H9 (cell line): ENCODE measurements at regions not wholly inside any gene's neighbourhood (a gene's known extent, or its start where the extent isn't known, plus 50 kb on each side); places are given as distances from the start of the nearest gene placed in this dataset.

Source experiments
- DNase-seq: peaks from one replicate; pipeline ENCODE4 v3.0.0-alpha.2; 2017
- H2AFZ ChIP-seq: one replicate; pipeline ENCODE4 v1.6.1; 2013; ENCODE audit warnings: mild to moderate bottlenecking, low read length, control low read depth, moderate library complexity
- H2AK5ac ChIP-seq: 2 replicates; pipeline ENCODE4 v1.6.1; 2013; ENCODE audit warnings: low read length, control low read depth, mixed read lengths; ENCODE audit not compliant: insufficient read length
- H2BK120ac ChIP-seq: one replicate; pipeline ENCODE4 v1.6.1; 2013; ENCODE audit warnings: low read depth, mild to moderate bottlenecking, low read length, control low read depth, inconsistent platforms; ENCODE audit not compliant: poor library complexity, severe bottlenecking
- H2BK12ac ChIP-seq: 2 replicates; pipeline ENCODE4 v1.6.1; 2013; ENCODE audit warnings: low read length, control low read depth, mixed read lengths, low read depth; ENCODE audit not compliant: insufficient read length
- H2BK15ac ChIP-seq: 2 replicates; pipeline ENCODE4 v1.6.1; 2013; ENCODE audit warnings: low read depth, low read length, control low read depth
- H2BK20ac ChIP-seq: one replicate; pipeline ENCODE4 v1.6.1; 2013; ENCODE audit warnings: low read depth, mild to moderate bottlenecking, low read length, control low read depth, inconsistent platforms; ENCODE audit not compliant: poor library complexity, severe bottlenecking
- H2BK5ac ChIP-seq: 2 replicates; pipeline ENCODE4 v1.6.1; 2013; ENCODE audit warnings: low read length, control low read depth, mixed read lengths; ENCODE audit not compliant: insufficient read length
- H3K14ac ChIP-seq: 2 replicates; pipeline ENCODE4 v1.6.1; 2013; ENCODE audit warnings: low read length, control low read depth; ENCODE audit not compliant: insufficient read depth
- H3K18ac ChIP-seq: 2 replicates; pipeline ENCODE4 v1.6.1; 2013; ENCODE audit warnings: low read depth, mild to moderate bottlenecking, mixed read lengths, low read length, control low read depth; ENCODE audit not compliant: insufficient read length
- H3K23ac ChIP-seq: 2 replicates; pipeline ENCODE4 v1.6.1; 2013; ENCODE audit warnings: low read length, control low read depth, mixed read lengths, low read depth; ENCODE audit not compliant: insufficient read length
- H3K23me2 ChIP-seq: 2 replicates; pipeline ENCODE4 v1.6.1; 2013; ENCODE audit warnings: low read depth, mild to moderate bottlenecking, mixed read lengths, low read length, control low read depth; ENCODE audit not compliant: insufficient read length, poor library complexity, severe bottlenecking
- H3K27ac ChIP-seq: 2 replicates; pipeline ENCODE4 v1.5.1; 2013; ENCODE audit warnings: low read length, control low read depth, mixed read lengths, low read depth; ENCODE audit not compliant: insufficient read length
- H3K27me3 ChIP-seq: 2 replicates; pipeline ENCODE4 v1.6.1; 2013; ENCODE audit warnings: low read length, control low read depth, inconsistent platforms; ENCODE audit not compliant: insufficient read depth
- H3K4ac ChIP-seq: 2 replicates; pipeline ENCODE4 v1.6.1; 2013; ENCODE audit warnings: low read depth, mild to moderate bottlenecking, control low read depth, inconsistent platforms, low read length, moderate library complexity
- H3K4me1 ChIP-seq: 2 replicates; pipeline ENCODE4 v1.6.1; 2013; ENCODE audit warnings: low read length, control low read depth, inconsistent platforms; ENCODE audit not compliant: insufficient read depth
- H3K4me2 ChIP-seq: 2 replicates; pipeline ENCODE4 v1.6.1; 2013; ENCODE audit warnings: low read length, control low read depth, mixed read lengths; ENCODE audit not compliant: insufficient read length, insufficient read depth
- H3K56ac ChIP-seq: 2 replicates; pipeline ENCODE4 v1.6.1; 2013; ENCODE audit warnings: low read depth, mild to moderate bottlenecking, mixed read lengths, low read length, control low read depth; ENCODE audit not compliant: insufficient read length
- H3K79me1 ChIP-seq: 2 replicates; pipeline ENCODE4 v1.6.1; 2013; ENCODE audit warnings: low read depth, mild to moderate bottlenecking, moderate library complexity, low read length, control low read depth, inconsistent platforms; ENCODE audit not compliant: insufficient read depth, poor library complexity, severe bottlenecking
- H3K79me2 ChIP-seq: 2 replicates; pipeline ENCODE4 v1.6.1; 2013; ENCODE audit warnings: low read length, control low read depth, inconsistent platforms; ENCODE audit not compliant: insufficient read depth
- H3K9ac ChIP-seq: 2 replicates; pipeline ENCODE4 v1.6.1; 2013; ENCODE audit warnings: low read length, control low read depth, mixed read lengths; ENCODE audit not compliant: insufficient read length; ENCODE audit errors: extremely low read depth
- H3K9me3 ChIP-seq: one replicate; pipeline ENCODE4 v1.6.1; 2013; ENCODE audit warnings: low read depth, low read length, inconsistent platforms; ENCODE audit not compliant: control insufficient read depth
- H3T11ph ChIP-seq: one replicate; pipeline ENCODE4 v1.6.1; 2013; ENCODE audit warnings: mild to moderate bottlenecking, low read length, control low read depth, inconsistent platforms
- H4K20me1 ChIP-seq: one replicate; pipeline ENCODE4 v1.6.1; 2013; ENCODE audit not compliant: control insufficient read depth, insufficient read length, insufficient read depth
- H4K5ac ChIP-seq: 2 replicates; pipeline ENCODE4 v1.6.1; 2013; ENCODE audit warnings: low read depth, mild to moderate bottlenecking, mixed read lengths, low read length, control low read depth; ENCODE audit not compliant: insufficient read length
- H4K8ac ChIP-seq: replicated peaks from 2 replicates; pipeline ENCODE4 v1.6.1; 2013; ENCODE audit warnings: low read length, control low read depth, mixed read lengths, low read depth; ENCODE audit not compliant: insufficient read length
- H4K91ac ChIP-seq: 2 replicates; pipeline ENCODE4 v1.6.1; 2013; ENCODE audit warnings: low read depth, mild to moderate bottlenecking, moderate library complexity, mixed read lengths, low read length, control low read depth; ENCODE audit not compliant: insufficient read length
- H3K27ac Mint-ChIP-seq, 3 experiments: 2 replicates in 2 of 3; 3 replicates in 1 of 3; pipeline ENCODE4 v1.8.0; 2020 to 2021; ENCODE audit warnings: mixed read lengths in 3 of 3, mild to moderate bottlenecking in 1 of 3, moderate library complexity in 1 of 3
- H3K27me3 Mint-ChIP-seq: 2 replicates; pipeline ENCODE4 v1.8.0; 2021; ENCODE audit warnings: low read depth, mild to moderate bottlenecking, moderate library complexity, mixed read lengths
- H3K36me3 Mint-ChIP-seq, 3 experiments: 2 replicates in 2 of 3; 3 replicates in 1 of 3; pipeline ENCODE4 v1.8.0; 2020 to 2021; ENCODE audit warnings: low read depth in 3 of 3, mixed read lengths in 3 of 3; ENCODE audit not compliant: insufficient read depth in 1 of 3
- H3K4me1 Mint-ChIP-seq, 2 experiments: 2 replicates each; pipeline ENCODE4 v1.8.0; 2020; ENCODE audit warnings: mixed read lengths in 2 of 2
- H3K4me3 Mint-ChIP-seq, 2 experiments: 2 replicates in 1 of 2; 3 replicates in 1 of 2; pipeline ENCODE4 v1.8.0; 2020 to 2021; ENCODE audit warnings: mild to moderate bottlenecking in 2 of 2, mixed read lengths in 2 of 2, moderate library complexity in 1 of 2
- H3K9me3 Mint-ChIP-seq, 2 experiments: 2 replicates in 1 of 2; 3 replicates in 1 of 2; pipeline ENCODE4 v1.8.0; 2020; ENCODE audit warnings: mild to moderate bottlenecking in 2 of 2, mixed read lengths in 2 of 2, moderate library complexity in 1 of 2
- WGBS: extraction: QIAGEN DNeasy Blood & Tissue Kit; methylation state at CpG from one replicate; pipeline ENCODE4 v1.1.7; 2013; ENCODE audit warnings: missing lambda C conversion rate, low lambda C conversion rate, mixed read lengths; ENCODE audit not compliant: insufficient read length; ENCODE audit errors: extremely low coverage; 5-methylcytosine and 5-hydroxymethylcytosine counted together
- TF ChIP-seq, protein P1 (sequence below): fragments of 200-600 bp; sonication (generic); conservative IDR thresholded peaks from 3 replicates; pipeline ENCODE4 v1.8.0; 2021; ENCODE audit warnings: antibody characterized with exemption, mild to moderate bottlenecking

DNA sequence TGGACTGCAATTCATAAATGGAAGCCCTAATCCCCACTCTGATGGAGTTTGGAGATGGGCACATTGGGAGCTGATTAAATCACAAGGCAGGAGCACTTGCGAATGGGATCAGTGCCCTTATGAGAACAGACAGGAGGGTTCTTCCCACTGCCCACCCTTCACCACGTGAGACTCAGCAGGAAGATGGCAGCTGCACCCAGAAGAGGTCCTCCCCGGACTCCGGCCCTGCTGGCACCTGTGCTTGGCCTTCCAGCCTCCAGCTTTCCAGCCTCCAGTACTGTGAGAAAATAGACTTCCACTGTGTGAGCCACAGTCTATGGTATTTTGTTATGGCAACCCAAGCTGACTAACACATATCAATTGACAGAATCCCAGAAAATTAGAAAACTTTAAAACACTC is 267.6 kb upstream of the SALL3 start:
- no peak overlapping the region for H3K9ac ChIP-seq
- no peak overlapping the region for H3T11ph ChIP-seq
- H2AFZ ChIP-seq: no peak overlapping the region
- no peaks in the 10 kb centered on the region for H3K4me1 ChIP-seq
- Mint-ChIP-seq H3K27ac (no peak overlapping the region), H3K4me1 (no peaks in the 10 kb centered on the region), H3K36me3 (peaks cover 6 to 14% (median 8%) of the 10 kb centered on the region in 3 experiments; a peak in 6 of 7 replicates), H3K27me3 (peaks cover 5% of the 10 kb centered on the region), H3K9me3 (peaks cover 16 to 19% of the 10 kb centered on the region in 2 experiments), H3K4me3 (no peak overlapping the region)
- H4K91ac ChIP-seq: no peak overlapping the region
- H3K27me3 ChIP-seq: no peaks in the 10 kb centered on the region
- no peak overlapping the region for H2BK5ac ChIP-seq
- no peak overlapping the region for H3K56ac ChIP-seq
- peaks cover 11% of the 10 kb centered on the region for H3K9me3 ChIP-seq
- H4K5ac ChIP-seq: no peak overlapping the region
- no peaks in the 10 kb centered on the region for H4K20me1 ChIP-seq
- no peaks in the 10 kb centered on the region for H3K79me1 ChIP-seq
- H2BK15ac ChIP-seq: no peak overlapping the region
- H2BK120ac ChIP-seq: no peak overlapping the region
- TF ChIP-seq, protein P1, sequence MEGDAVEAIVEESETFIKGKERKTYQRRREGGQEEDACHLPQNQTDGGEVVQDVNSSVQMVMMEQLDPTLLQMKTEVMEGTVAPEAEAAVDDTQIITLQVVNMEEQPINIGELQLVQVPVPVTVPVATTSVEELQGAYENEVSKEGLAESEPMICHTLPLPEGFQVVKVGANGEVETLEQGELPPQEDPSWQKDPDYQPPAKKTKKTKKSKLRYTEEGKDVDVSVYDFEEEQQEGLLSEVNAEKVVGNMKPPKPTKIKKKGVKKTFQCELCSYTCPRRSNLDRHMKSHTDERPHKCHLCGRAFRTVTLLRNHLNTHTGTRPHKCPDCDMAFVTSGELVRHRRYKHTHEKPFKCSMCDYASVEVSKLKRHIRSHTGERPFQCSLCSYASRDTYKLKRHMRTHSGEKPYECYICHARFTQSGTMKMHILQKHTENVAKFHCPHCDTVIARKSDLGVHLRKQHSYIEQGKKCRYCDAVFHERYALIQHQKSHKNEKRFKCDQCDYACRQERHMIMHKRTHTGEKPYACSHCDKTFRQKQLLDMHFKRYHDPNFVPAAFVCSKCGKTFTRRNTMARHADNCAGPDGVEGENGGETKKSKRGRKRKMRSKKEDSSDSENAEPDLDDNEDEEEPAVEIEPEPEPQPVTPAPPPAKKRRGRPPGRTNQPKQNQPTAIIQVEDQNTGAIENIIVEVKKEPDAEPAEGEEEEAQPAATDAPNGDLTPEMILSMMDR: no peak
- no peak overlapping the region for H3K4me2 ChIP-seq
- no peak overlapping the region for H2AK5ac ChIP-seq
- no peaks in the 10 kb centered on the region for H3K79me2 ChIP-seq
- no peak overlapping the region for H3K4ac ChIP-seq
- H3K14ac ChIP-seq: no peak overlapping the region
- DNase-seq: no peak
- H3K18ac ChIP-seq: no peak overlapping the region
- H4K8ac ChIP-seq: no peak overlapping the region
- H3K23ac ChIP-seq: no peak overlapping the region
- H2BK12ac ChIP-seq: no peak overlapping the region
- H2BK20ac ChIP-seq: no peak overlapping the region
- no peak overlapping the region for H3K27ac ChIP-seq
- peaks cover 4% of the 10 kb centered on the region for H3K23me2 ChIP-seq
- no CpG with 5 or more reads among the region's 4 CpGs for WGBS
